Stimulated activated naive CD4-positive, alpha-beta T cell (primary cell): ENCODE measurements at regions not wholly inside any gene's neighbourhood (a gene's known extent, or its start where the extent isn't known, plus 50 kb on each side); places are given as distances from the start of the nearest gene placed in this dataset.
A peak's percentile ranks its signal among the peaks of the same experiment; 100 is the strongest.
"Not testable (repeated sequence)": the region's sequence is repeated elsewhere in the genome, so short reads cannot be mapped to it uniquely, and the experiment has no call there.

Experiments used
- DNase-seq, 6 experiments: peaks; one replicate each; lab custom pipeline; 2025; lab: John Stamatoyannopoulos, UW

DNA sequence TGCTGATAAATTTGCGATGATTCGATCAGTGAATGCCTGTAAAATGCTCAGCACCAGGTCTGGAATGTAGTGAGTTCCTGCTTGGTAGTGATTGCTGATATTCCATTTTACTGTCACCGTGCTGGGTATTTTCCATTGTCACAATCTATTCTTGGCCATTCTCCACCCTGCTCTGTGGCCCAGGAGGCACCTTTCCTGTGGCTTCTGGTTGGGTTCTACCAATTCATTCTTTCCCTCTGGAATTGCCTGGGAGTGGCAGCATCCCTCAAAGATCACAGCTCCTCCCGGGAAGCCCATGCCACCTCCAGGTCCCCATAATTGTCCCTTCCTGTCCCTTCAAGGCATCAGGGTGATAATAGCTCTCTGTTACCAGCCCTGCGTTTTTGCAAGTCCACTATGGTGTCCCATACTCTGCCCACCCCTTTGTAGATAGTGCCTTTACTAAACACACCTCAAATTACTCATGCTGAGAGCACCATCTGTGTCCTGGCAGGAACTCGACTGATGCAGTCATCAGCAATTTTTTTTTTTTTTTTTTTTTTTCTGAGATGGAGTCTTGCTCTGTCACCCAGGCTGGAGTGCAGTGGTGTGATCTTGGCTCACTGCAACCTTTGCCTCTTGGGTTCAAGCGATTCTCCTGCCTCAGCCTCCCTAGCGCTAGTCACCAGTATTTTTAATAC lies 177.8 kb upstream of the PROK2 start:
- no peak for DNase-seq

- no peak for DNase-seq
Measured at GRCh38 chr3:71961891-71962290, 176.9 kb upstream of the PROK2 start.

- DNase-seq = no peak
Measured at GRCh38 chr3:71961378-71961777, 176.4 kb upstream of the PROK2 start.

GRCh38 chr3:71958533-71958932 lies 173.6 kb upstream of the PROK2 start:
- no peak for DNase-seq

- DNase-seq = no peak
Measured at GRCh38 chr3:71956716-71957115, 171.8 kb upstream of the PROK2 start.

DNA sequence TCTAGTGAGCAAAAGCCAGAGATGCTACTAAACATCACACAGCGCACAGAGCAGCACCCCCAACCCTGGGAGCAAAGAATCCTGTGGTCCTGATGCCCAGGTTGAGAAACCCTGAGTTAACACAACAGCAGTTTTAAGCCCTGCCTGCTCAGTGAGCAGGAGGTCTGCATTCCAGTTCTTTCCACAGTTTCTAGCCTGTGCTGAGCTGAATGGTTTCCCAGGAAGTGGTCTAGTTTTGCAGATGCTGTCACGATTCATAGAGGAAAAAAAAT lies 171.1 kb upstream of the PROK2 start:
- no peak for DNase-seq

DNA sequence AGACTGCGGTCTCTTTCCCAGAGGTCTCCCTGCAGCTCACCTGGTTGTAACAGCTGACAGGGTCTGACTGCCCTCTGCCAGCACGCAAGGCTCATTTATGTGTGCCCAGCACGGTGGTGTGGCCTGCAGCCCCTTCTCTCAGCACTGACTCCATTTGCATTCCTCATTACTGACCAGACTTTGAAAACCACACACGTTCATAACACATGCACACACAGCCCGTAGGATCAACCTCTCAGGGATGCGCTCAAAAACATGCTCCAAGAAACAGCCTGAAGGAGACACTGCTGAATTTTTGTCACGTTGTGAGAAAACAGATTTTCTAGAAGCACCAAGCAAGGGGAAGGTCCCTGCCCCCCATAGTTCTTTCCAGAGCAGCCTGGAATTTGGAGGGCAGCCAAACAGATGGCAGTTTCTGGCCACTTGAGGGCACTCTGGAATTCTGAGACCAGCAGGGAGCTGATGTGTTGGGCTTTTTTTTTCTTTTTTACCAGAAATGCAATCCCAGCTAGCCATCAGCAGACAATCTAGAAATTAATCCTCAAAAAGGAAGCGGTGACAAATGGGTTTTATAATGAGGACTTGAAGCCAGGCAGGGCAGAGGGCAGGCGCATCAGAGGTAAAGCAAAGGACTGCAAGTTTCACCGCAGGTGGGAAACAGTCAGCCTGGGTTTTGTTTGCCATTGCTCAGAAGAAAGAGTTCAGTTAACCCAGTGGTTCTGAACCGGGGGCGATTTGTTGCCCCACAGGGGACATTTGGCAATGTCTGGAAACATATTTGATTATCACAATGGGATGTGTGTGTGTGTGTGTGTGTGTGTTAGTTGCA lies 170.5 kb upstream of the PROK2 start:
- peak in 1 of 6 experiments; percentile 6 for DNase-seq

DNA sequence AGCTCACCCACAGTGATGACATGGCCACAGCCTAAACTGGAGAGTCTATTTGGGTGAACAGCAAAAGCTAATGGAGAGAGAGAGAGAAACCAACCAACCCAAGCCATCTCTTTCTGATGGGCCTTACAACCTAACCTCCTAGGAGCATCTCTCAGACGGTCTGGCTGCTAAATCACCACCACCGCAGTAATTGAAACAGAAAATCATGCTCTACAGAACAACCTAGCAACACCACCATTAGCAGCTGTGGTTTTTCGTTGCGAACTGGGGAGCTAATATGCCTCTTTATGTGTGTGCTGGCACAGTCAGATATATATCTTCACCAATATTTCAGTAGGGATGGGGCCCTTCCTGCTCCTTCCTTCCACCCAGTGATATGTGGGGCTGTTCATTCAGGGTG lies 166.9 kb upstream of the PROK2 start:
- DNase-seq = no peak

DNA sequence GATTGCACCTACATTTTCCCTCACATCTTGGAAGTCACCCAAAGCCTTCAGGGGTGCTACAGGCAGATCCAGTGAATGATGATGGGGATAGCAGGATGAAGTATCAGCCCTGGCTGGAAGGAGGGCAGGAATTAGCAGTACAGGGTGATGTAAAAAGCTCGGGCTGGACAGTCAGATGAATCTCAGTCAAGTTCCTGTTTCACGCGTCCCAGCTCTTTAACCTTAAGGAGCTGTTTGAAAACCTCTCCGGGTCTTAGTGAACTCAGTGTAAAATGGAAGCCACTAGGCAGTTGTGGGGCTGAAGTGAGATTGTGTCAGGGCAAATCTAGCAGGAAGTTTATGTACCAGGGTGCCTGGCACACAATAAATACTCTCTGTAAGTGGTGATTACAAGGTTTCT lies 166.4 kb upstream of the PROK2 start:
- DNase-seq = no peak

DNA sequence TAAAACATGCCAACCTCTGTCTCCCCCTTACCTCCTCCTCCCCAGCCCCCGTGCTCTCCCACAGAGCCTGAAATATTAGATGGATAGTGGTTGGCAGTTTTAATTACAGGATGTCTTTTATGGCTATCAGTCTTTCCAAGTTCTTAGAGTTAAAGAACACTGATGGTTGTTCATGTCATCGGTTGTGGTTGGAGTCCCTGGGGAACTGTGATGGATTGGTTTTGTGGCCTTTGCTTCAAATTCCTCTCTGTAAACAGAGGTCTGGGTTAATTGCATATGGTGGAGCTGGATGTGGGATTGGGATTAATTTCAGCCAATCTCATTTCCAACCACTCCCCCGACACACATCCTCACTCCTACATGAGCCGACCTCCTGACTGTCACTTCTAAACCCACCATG lies 164.5 kb upstream of the PROK2 start:
- no peak for DNase-seq

DNA sequence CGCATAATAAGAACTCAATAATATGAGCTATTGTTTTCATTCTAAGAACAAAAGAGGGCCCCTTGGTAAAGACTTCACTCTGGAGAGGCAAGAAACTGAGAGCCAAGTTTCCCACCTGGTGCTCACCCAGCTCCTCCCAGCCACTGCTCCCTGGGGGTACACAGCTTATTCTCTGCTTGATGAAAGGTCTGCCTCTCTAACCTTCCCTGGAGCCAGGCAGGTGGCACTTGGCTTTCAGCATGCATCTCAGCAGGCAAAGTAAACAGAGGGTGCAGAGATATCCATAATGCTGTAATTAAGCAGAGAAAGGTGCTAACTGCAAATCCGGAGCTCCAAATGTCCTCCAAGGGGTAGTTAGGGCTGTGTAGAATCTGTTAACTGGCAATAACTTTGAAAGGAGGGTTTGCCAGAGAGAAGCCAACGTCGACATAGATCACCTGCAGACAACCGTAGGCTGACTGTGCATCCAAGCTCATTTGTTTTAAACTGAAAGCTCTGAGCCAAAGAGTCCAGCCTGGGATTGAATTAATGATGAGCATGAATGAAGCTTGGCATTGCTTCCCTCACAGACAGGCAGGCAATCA lies 159.6 kb upstream of the PROK2 start:
- no peak for DNase-seq

- DNase-seq = no peak
Measured at GRCh38 chr3:71942432-71943187, 157.7 kb upstream of the PROK2 start.

DNA sequence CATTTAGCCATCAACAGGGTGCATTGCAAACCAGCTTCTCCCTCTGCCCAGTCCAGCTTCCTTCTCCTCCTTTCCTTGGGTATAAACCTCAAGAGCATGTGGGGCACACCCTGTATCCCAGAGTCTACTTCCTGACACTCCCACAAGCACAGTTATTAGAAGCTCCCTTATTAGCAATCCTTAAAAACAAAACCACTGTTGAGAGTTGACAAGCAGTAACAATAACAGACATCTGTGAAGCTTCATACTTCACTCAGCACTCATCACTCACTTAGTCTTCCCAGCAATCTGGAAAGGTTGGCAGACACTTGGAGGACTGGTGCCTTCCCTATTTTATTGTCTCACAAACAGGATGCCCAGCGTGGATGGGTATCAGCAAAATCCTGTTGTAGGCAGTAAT lies 155.5 kb upstream of the PROK2 start:
- DNase-seq = no peak

DNA sequence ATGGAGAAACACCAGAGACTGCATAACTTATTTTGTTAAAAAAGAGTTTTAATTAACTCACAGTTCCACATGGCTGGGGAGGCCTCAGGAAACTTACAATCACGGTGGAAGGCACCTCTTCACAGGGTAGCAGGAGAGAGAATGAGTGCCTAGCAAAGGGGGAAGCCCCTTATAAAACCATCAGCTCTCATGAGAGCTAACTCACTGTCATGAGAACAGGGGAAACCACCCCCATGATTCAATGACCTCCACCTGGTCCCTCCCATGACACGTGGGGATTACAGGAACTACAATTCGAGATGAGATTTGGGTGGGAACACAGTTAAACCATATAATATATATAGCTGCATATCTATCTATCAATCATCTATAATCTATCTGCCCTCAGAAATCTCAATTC lies 153.1 kb upstream of the PROK2 start:
- not testable (repeated sequence) for DNase-seq

GRCh38 chr3:71936681-71937080 lies 151.7 kb upstream of the PROK2 start:
- DNase-seq = no peak

DNA sequence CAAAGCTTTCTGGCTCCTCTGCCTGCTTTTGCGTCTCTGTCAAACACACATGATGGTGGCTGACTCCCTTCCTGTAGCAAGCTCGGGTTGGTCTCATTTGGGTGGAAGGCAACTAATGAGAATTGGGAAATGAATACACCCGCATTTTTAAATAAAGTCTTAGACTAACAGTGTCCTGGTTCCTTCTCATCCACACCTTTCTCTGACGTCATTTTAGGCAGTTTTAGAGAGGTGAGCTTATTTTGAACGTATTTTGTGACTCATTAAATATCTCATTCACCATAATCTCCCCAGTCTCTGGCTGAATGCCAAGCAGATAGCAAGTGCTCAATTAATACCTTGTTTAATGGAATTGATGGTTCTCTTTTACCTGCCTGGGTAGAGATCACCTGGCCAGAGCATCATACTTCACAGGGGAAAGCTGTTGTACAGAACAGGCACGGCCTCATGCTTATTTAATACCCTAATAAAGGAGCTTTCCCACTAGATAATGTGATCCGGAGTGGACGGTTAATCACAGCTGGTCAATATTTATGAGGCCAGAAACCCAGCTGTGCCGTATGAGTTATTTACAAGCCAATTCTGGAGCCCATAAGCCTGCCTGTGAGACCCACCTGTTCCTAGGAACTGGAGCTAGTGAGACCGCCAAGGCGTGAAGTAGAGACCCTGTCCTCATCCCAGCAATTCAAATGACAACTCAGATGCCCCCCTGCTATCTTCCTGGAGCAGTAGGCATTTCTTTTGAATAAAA lies 149.7 kb upstream of the PROK2 start:
- no peak for DNase-seq

DNA sequence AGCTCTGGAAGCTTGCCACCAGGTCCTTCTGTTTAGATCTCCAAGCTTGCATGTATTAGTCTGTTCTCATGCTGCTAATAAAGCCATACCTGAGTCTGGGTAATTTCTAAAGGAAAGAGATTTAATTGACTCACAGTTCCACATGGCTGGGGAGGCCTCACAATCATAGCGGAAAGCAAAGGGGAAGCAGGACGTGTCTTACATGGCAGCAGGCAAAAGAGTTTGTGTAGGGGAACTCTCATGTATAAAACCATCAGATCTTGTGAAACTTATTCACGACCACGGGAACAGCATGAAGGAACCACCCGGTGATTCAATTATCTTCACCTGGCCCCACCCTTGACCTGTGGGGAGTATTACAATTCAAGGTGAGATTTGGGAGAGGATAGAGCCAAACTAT lies 147.0 kb upstream of the PROK2 start:
- DNase-seq = no peak

GRCh38 chr3:71930056-71930991 lies 145.4 kb upstream of the PROK2 start:
- DNase-seq = peak in 1 of 6 experiments; percentile 11

DNA sequence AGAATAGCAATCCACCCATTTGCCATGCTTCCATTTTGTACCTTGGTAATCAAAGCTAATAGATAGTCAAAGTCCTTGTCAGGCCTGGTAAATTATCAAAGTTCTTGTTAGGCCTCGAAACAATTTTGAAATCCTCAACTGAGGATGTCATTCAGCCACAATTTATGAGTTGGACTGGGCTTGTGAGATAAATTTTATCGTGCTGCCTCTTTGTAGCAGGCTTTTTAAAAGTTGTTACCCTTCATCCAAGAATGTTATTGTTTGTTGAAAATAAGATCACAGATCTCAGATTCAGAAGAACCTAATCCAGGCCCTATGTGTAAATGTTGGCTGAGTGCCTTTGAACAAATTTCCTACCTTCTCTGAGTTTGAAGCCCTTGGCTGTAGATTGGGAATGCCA lies 143.3 kb upstream of the PROK2 start:
- DNase-seq = no peak

GRCh38 chr3:71927505-71928066 lies 142.6 kb upstream of the PROK2 start:
- no peak for DNase-seq

GRCh38 chr3:71926616-71927015 lies 141.7 kb upstream of the PROK2 start:
- DNase-seq = no peak
